Embryonic facial prominence (tissue), 1 donor: ENCODE measurements at regions not wholly inside any gene's neighbourhood (a gene's known extent, or its start where the extent isn't known, plus 50 kb on each side); places are given as distances from the start of the nearest gene placed in this dataset.

Experiments
- DNase-seq: peaks from one replicate; pipeline ENCODE4 v3.0.0-alpha.2; 2016; ENCODE audit errors: extremely low spot score

- DNase-seq: no peak
Measured at GRCh38 chr22:49142891-49143290, 684.8 kb downstream of the BRD1 start.

GRCh38 chr22:49142296-49142695, 685.4 kb downstream of the BRD1 start:
- no peak for DNase-seq

DNA sequence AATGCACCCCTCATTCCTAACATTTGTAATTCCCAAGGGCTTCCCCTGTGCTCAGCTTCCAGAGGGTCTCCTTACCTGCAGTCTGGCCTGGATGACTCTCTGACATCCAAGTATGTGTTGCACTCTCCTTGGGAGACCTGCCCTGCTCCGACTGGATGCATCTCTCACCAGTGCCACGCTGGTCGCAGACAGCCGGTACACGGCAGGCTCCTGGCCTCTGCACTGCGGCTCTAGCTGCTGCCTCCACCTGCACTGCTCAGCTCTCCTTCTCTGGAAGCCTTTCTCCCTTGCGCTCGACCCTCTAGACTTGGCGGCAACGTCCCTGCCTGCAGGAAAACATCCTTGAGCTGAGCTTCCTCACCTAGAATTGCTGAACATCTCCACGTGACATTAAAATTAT, 685.9 kb downstream of the BRD1 start:
- DNase-seq: no peak

DNA sequence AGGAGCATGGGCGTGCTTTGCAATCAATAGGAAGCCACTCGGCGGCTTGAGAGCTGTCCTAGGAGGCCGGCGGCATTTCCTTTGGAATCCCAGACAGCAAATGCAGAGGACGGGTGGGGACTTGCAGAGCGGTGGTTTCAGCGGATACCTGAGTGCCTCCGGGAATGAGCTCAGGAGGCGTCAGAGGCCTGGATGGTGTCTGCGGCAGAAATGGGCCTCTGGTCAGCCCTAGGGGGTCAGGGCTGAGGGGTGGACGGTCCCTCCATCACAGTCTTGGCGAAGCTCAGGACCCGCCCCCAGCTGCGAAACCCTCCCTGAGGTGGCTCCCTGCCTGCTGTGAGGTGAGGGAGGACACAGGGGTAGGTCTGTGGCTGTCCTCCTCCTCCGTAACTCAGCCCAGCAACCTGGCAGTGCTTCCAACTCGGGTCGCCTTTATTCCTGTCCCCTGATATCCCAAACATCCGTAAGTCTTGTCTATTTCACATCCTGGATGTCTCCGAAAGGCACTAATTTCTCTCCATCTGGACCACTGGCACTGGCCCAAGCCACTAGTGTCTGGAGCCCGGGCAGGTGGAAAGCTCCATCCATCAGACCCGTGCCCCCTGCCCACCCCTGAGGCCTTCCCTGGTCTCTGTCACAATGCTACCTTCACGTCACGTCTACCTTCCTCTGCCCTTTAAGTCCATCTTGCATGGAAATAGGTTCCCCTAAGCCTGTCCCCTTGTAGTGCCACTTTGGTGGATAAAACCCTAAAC, 686.6 kb downstream of the BRD1 start:
- no peak for DNase-seq

GRCh38 chr22:49139492-49140151, 688.1 kb downstream of the BRD1 start:
- DNase-seq: no peak

GRCh38 chr22:49138250-49138790, 689.4 kb downstream of the BRD1 start:
- no peak for DNase-seq

GRCh38 chr22:49137206-49137840, 690.4 kb downstream of the BRD1 start:
- DNase-seq: no peak

DNA sequence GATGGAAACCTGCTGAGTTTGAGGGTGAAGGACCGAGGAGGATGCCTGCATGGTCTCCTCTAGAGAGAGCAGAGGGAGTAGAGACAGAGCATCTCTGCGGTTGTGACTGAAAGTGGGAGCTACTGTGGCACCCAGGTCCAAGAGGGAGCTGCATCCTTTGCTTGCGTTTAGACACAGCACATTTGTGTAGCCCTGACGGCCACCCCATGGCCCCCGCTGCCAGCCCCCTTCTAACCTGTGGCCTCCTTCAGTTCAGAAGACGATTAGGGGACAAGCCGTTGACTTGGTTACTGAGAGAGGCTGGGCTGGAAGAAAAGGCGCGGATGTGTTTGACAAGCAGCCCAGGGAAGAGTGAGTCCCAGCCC, 690.9 kb downstream of the BRD1 start:
- DNase-seq: no peak

GRCh38 chr22:49136041-49136815, 691.4 kb downstream of the BRD1 start:
- DNase-seq: no peak

DNA sequence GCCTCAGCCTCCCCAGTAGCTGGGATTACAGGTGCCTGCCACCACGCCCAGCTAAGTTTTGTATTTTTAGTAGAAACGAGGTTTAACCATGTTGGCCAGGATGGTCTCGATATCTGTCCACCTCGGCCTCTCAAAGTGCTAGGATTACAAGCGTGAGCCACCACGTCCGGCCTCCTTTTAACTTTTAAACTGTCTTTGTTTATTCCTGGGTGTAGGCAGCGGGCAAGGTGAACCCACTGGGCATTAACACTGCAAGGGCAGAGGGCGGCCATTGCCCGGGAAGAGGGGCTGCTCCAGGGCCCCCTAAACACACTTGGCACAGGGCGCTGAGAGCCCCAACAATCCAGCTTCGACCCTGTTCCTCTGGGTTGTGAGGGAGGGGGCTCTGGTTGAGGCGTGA, 693.6 kb downstream of the BRD1 start:
- DNase-seq: no peak

DNA sequence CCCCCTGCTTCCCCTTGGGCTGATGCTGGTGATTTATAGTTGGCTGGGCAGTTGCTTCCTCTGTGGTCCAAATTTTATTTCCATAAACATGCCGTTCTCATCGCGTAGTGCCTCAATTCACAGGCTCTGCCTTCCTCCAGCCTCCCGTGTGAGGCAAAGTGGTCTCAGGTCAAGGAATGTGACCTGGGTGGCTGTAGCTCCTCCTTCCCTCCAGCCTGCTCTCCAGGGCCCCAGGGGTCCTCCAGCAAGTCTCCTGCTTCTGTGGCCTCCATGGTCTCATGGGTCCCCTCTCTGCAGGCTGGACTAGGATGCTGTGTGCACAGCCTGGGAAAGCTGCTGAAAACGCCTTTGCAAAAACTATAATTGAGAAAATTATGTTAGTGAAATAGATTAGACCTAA, 694.1 kb downstream of the BRD1 start:
- no peak for DNase-seq

GRCh38 chr22:49132009-49132408, 695.7 kb downstream of the BRD1 start:
- DNase-seq: no peak

- no peak for DNase-seq
Measured at GRCh38 chr22:49129736-49130135, 697.9 kb downstream of the BRD1 start.

DNA sequence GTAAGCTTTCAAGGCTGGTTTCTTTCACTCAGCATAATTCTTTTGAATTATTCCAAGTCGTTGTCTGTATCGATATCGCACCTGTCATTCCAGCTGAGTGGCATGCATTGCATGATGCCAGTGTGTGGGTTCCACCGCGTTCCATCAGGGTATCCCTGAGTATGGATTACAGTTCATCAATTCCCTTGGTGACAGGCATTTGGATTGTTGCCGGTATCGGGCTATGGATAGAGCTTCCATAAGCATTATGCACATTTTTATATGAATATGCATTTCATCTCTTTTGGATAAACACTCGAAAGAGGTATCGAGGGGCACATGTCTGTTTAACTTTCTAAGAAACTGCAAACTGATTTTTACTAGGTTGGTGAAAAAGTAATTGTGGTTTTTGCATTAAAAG, 698.8 kb downstream of the BRD1 start:
- DNase-seq: no peak

GRCh38 chr22:49124608-49125007, 703.1 kb downstream of the BRD1 start:
- no peak for DNase-seq

DNA sequence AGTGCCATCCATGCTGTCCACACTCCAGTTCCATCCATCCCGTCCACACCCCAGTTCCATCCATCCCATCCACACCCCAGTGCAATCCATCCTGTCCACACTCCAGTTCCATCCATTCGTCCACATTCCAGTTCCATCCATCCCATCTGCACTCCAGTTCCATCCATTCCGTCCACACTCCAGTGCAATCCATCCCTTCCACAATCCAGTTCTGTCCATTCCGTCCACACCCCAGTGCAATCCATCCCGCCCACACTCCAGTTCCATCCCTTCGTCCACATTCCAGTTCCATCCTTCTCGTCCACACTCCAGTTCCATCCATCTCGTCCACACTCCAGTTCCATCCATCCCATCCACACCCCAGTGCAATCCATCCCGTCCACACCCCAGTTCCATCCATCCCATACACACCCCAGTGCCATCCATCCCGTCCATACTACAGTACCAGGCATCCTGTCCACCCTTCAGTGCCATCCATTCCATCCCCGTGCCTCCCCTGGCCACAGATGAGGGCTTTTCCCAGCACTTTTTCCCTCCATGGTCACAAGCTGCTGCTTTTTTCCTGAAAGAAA, 704.0 kb downstream of the BRD1 start:
- no peak for DNase-seq

DNA sequence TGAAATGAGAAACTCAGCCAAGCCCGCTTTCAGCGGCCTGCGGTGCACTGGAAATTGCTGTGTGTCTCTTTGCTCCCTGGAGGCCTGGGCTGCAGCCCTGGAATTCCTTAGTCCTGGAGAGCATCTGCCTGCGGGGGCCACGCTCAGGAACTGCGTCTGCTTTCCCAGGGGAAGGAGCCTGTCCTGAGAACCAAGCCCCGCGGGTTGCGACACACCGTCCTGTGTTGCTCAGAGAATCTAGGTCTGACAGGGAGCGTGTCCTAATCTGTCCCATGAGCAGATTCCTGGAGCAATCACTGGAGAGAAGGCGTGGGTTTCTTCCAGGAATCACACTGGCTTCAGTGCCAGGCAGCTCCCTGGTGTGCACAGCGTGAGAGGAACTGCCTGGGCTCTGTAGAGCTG, 708.1 kb downstream of the BRD1 start:
- DNase-seq: no peak

GRCh38 chr22:49118065-49118464, 709.6 kb downstream of the BRD1 start:
- no peak for DNase-seq

DNA sequence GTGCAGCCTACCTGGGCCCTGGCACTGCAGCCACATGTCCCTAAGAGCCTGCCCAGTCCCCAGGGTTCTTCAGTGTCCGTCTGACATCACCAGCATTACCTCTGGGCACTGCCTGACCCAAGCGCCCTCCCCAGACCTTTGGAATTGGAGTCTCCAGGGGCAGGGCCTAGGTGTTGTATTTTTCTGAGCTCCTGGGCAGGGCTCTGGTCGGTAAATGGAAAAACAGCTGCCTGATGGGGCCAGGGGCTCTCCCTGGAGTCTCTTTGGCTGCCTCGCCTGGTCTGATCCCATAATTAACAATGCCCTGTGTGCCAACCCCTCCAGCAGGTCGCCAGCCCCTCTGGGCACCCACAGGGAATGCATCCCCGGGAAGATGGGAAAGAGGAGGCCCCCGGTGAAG, 710.2 kb downstream of the BRD1 start:
- no peak for DNase-seq

DNA sequence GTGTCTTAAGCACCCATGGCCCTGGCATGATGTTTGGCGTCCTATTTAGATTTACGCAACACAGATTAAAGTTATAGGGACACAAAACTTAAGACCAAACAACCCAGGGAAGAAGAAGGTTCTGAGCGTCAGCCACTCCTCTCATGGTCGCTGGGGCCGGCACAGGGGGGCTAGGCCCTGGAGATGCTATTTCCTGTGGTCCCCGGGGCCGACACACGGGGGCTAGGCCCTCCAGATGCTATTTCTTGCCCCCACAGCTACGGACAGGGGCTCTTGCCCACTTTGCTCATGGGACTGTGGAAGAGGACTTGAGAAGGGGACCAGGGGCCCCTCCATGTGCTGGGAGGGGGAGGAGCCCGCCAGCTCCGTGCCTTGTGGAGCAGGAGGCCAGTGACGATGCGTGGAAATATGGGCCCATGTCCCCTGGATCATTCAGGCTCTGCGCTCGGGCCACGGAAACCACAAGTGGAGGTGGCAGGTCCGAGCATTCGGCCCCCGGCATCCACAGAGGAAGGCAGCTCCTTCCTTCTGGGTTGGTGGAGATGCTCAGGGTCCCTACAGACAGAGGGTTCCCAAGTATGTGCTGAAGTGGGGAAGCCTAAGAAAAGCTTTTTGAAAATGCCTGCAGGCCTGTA, 711.1 kb downstream of the BRD1 start:
- DNase-seq: no peak

DNA sequence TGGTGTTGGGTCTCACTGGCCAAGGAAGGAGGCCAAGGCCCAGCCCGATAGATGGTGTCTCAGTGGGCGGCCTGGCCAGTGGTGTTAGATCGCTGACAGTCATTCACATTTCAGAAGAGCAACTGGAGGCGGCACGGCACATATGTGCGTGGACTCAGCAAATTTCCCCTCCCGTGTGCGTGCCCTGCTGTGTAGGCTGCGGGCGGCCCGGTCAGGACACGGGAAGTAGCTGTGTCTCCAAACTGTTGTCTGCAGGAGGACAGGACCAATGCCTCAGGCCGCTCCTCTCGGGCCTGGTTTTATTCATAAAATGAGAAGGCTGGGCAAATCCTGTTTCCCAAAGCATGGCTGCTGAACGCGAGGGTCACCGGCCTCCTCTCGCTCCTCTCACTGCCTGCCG, 711.7 kb downstream of the BRD1 start:
- DNase-seq: no peak
